Upper lobe of right lung (tissue), 1 donor: ENCODE measurements at regions not wholly inside any gene's neighbourhood (a gene's known extent, or its start where the extent isn't known, plus 50 kb on each side); places are given as distances from the start of the nearest gene placed in this dataset.

Source experiments
- ATAC-seq: fragments of 200-7000 bp; cut with Tn5 transposase; one replicate; pipeline ENCODE4 v1.9.1; 2020; ENCODE audit warnings: mild to moderate bottlenecking, moderate library complexity
- DNase-seq: peaks from one replicate; pipeline ENCODE4 v3.0.0-alpha.2; 2020
- H3K27ac ChIP-seq: fragments of 200-600 bp; one replicate; pipeline ENCODE4 v1.8.0; 2022
- H3K27me3 ChIP-seq: fragments of 200-600 bp; one replicate; pipeline ENCODE4 v1.8.0; 2022; ENCODE audit warnings: mild to moderate bottlenecking
- H3K36me3 ChIP-seq: fragments of 200-600 bp; one replicate; pipeline ENCODE4 v1.8.0; 2022
- H3K4me1 ChIP-seq: fragments of 200-600 bp; one replicate; pipeline ENCODE4 v1.8.0; 2022
- H3K4me3 ChIP-seq: fragments of 200-600 bp; one replicate; pipeline ENCODE4 v1.8.0; 2022; ENCODE audit warnings: mild to moderate bottlenecking
- H3K9me3 ChIP-seq: fragments of 200-600 bp; one replicate; pipeline ENCODE4 v1.8.0; 2022
- intact Hi-C: fragments of 100-400 bp; cut with DNase I; formaldehyde crosslinking; loops from one replicate; pipeline ENCODE4 v1.11.0; 2022
- TF ChIP-seq, protein P1 (sequence below): fragments of 200-600 bp; IDR thresholded peaks from one replicate; pipeline ENCODE4 v1.8.0; 2022; ENCODE audit warnings: antibody characterized with exemption
- donor health status: DM: no; HTN: yes; CAD: no; lungs with severe emphysema.

- no peaks in the 10 kb centered on the region for H3K4me1 ChIP-seq
- TF ChIP-seq, protein P1, sequence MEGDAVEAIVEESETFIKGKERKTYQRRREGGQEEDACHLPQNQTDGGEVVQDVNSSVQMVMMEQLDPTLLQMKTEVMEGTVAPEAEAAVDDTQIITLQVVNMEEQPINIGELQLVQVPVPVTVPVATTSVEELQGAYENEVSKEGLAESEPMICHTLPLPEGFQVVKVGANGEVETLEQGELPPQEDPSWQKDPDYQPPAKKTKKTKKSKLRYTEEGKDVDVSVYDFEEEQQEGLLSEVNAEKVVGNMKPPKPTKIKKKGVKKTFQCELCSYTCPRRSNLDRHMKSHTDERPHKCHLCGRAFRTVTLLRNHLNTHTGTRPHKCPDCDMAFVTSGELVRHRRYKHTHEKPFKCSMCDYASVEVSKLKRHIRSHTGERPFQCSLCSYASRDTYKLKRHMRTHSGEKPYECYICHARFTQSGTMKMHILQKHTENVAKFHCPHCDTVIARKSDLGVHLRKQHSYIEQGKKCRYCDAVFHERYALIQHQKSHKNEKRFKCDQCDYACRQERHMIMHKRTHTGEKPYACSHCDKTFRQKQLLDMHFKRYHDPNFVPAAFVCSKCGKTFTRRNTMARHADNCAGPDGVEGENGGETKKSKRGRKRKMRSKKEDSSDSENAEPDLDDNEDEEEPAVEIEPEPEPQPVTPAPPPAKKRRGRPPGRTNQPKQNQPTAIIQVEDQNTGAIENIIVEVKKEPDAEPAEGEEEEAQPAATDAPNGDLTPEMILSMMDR = no peak
- ATAC-seq (peak; percentile 34), DNase-seq (no peak)
- intact Hi-C loops = no loop called here
- no peaks in the 10 kb centered on the region for H3K9me3 ChIP-seq
- H3K27ac ChIP-seq = no peak overlapping the region
- H3K36me3 ChIP-seq = no peaks in the 10 kb centered on the region
- H3K27me3 ChIP-seq = no peaks in the 10 kb centered on the region
- no peak overlapping the region for H3K4me3 ChIP-seq
Observed at GRCh38 chr1:116825720-116826438, 71.6 kb downstream of the CD2 start.

- Histone ChIP-seq H3K27me3 (no peaks in the 10 kb centered on the region), H3K36me3 (no peaks in the 10 kb centered on the region), H3K27ac (no peak overlapping the region), H3K4me1 (no peaks in the 10 kb centered on the region), H3K4me3 (no peak overlapping the region), H3K9me3 (no peaks in the 10 kb centered on the region)
- TF ChIP-seq, protein P1 = no peak
- ATAC-seq (no peak), DNase-seq (no peak)
- intact Hi-C loops = no loop called here
Observed at GRCh38 chr1:116826818-116827606, 72.8 kb downstream of the CD2 start.

- no peak overlapping the region for H3K27ac ChIP-seq
- no peak overlapping the region for H3K4me3 ChIP-seq
- TF ChIP-seq, protein P1 = no peak
- H3K36me3 ChIP-seq = no peaks in the 10 kb centered on the region
- no peaks in the 10 kb centered on the region for H3K27me3 ChIP-seq
- ATAC-seq (no peak), DNase-seq (no peak)
- intact Hi-C loops = no loop called here
- no peaks in the 10 kb centered on the region for H3K4me1 ChIP-seq
- no peaks in the 10 kb centered on the region for H3K9me3 ChIP-seq
Observed at GRCh38 chr1:116827607-116828105, 73.4 kb downstream of the CD2 start.

- H3K9me3 ChIP-seq = no peaks in the 10 kb centered on the region
- TF ChIP-seq, protein P1 = no peak
- intact Hi-C loops = no loop called here
- ATAC-seq (no peak), DNase-seq (no peak)
- no peak overlapping the region for H3K27ac ChIP-seq
- no peak overlapping the region for H3K4me3 ChIP-seq
- no peaks in the 10 kb centered on the region for H3K27me3 ChIP-seq
- no peaks in the 10 kb centered on the region for H3K36me3 ChIP-seq
- H3K4me1 ChIP-seq = no peaks in the 10 kb centered on the region
Observed at GRCh38 chr1:116832308-116832931, 77.3 kb upstream of the PTGFRN start.

DNA sequence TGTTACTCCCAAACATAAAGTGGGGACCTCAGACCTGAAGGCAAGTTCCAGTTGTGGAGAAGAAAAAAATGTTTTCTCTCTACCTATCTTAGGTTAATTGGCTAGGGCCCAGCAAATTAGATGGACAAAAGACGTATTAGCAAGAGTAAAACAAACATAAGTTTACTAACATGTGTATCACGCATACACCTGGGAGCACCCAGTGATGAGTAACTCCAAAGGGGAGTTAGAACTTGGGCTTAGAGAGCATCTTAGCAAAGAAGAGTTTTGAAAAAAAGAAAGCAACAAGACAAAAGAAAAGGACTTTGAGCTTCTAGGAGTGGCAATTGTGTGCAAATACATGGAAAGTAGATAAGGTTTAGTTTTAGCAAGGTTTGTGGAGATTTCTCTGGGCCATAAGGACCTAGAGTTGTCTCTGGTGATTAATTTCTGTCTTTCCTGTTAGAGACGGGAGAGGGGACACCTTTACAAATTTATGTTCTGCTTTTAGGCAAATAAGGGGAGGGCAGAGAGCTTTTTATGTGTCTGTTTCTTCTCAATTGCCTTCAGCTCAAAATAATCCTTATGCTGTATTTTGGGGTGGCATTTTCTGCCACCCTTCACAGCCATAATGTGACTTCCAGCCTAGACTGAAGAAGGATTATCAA, 76.7 kb upstream of the PTGFRN start:
- no peaks in the 10 kb centered on the region for H3K27me3 ChIP-seq
- DNase-seq (no peak), ATAC-seq (no peak)
- no peaks in the 10 kb centered on the region for H3K9me3 ChIP-seq
- H3K27ac ChIP-seq = no peak overlapping the region
- no peaks in the 10 kb centered on the region for H3K36me3 ChIP-seq
- no peaks in the 10 kb centered on the region for H3K4me1 ChIP-seq
- intact Hi-C loops = no loop called here
- no peak overlapping the region for H3K4me3 ChIP-seq
- TF ChIP-seq, protein P1 = no peak
